Natural killer cell treated with Interleukin-12 subunit alpha and Interleukin-12 subunit beta and Interleukin-15 and Interleukin-18, amount 100 ng/mL, for 72 hours (primary cell): ENCODE measurements at regions not wholly inside any gene's neighbourhood (a gene's known extent, or its start where the extent isn't known, plus 50 kb on each side); places are given as distances from the start of the nearest gene placed in this dataset.

Experiments
- ATAC-seq, 2 donors: fragments of 150-1000 bp; cut with Tn5 transposase in 1 of 2; sonication (Bioruptor Pico), chemical (Tn5 transposase) in 1 of 2; 2 replicates each; pipeline ENCODE4 v1.10.0; 2021
- DNase-seq: peaks from one replicate; pipeline ENCODE4 v3.0.0; 2022; ENCODE audit warnings: low spot score
- H3K27ac Mint-ChIP-seq, 2 donors: 1 replicate in 1 of 2; 2 replicates in 1 of 2; pipeline ENCODE4 v1.8.0; 2022; ENCODE audit warnings: mixed read lengths in 2 of 2, mild to moderate bottlenecking in 1 of 2, moderate library complexity in 1 of 2
- H3K27me3 Mint-ChIP-seq, 2 donors: 1 replicate in 1 of 2; 2 replicates in 1 of 2; pipeline ENCODE4 v1.8.0; 2022; ENCODE audit warnings: mixed read lengths in 2 of 2
- H3K36me3 Mint-ChIP-seq: one replicate; pipeline ENCODE4 v1.8.0; 2022; ENCODE audit warnings: mixed read lengths
- H3K4me1 Mint-ChIP-seq, 2 donors: 1 replicate in 1 of 2; 2 replicates in 1 of 2; pipeline ENCODE4 v1.8.0; 2022; ENCODE audit warnings: low read depth in 2 of 2, mixed read lengths in 2 of 2, mild to moderate bottlenecking in 1 of 2
- H3K4me3 Mint-ChIP-seq: one replicate; pipeline ENCODE4 v1.8.0; 2022; ENCODE audit warnings: mixed read lengths
- H3K9me3 Mint-ChIP-seq: 2 replicates; pipeline ENCODE4 v1.8.0; 2022; ENCODE audit warnings: mixed read lengths

GRCh38 chr4:58564695-58565475, 1454.7 kb upstream of the IGFBP7 start:
- Mint-ChIP-seq H3K36me3 (peaks cover 4% of the 10 kb centered on the region), H3K4me3 (no peak overlapping the region), H3K4me1 (no peaks in the 10 kb centered on the region), H3K27me3 (no peaks in the 10 kb centered on the region), H3K9me3 (peaks cover 15% of the 10 kb centered on the region), H3K27ac (no peak overlapping the region)
- DNase-seq (no peak), ATAC-seq (no peak)

DNA sequence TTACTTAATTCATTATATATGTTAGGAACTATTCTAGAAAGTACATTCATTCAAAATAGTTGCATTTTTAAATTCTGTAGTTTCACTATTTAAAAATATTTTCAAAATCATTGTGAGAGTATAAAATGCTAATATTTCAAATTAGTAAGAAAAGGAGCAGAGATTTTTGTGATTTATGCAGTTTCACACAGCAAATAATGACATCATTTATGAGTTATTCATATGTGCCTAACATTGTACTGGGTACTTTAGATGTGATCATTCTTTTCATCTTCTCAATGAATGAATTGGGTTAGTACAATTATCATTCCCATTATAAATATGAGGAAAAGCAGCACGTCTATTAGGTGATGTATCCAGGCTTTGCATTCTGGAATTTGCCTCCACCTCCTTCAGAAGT, 1451.0 kb upstream of the IGFBP7 start:
- no peaks in the 10 kb centered on the region for H3K27me3 Mint-ChIP-seq
- no peak overlapping the region for H3K4me3 Mint-ChIP-seq
- DNase-seq, result no peak
- H3K4me1 Mint-ChIP-seq, result no peaks in the 10 kb centered on the region
- H3K9me3 Mint-ChIP-seq, result peaks cover 14% of the 10 kb centered on the region
- H3K27ac Mint-ChIP-seq, result no peak overlapping the region
- peaks cover 8% of the 10 kb centered on the region for H3K36me3 Mint-ChIP-seq
- ATAC-seq, result no peak

GRCh38 chr4:58560736-58561135, 1450.6 kb upstream of the IGFBP7 start:
- Mint-ChIP-seq H3K4me3 (no peak overlapping the region), H3K27ac (no peak overlapping the region), H3K36me3 (peaks cover 8% of the 10 kb centered on the region), H3K4me1 (no peaks in the 10 kb centered on the region), H3K9me3 (peaks cover 12% of the 10 kb centered on the region), H3K27me3 (no peaks in the 10 kb centered on the region)
- no peak for DNase-seq
- ATAC-seq, result no peak

GRCh38 chr4:58553679-58554078, 1443.5 kb upstream of the IGFBP7 start:
- Mint-ChIP-seq H3K27me3 (no peaks in the 10 kb centered on the region), H3K4me3 (no peak overlapping the region), H3K36me3 (peaks cover 4% of the 10 kb centered on the region), H3K4me1 (no peaks in the 10 kb centered on the region), H3K27ac (no peak overlapping the region), H3K9me3 (peaks cover 9% of the 10 kb centered on the region)
- ATAC-seq (no peak), DNase-seq (no peak)

DNA sequence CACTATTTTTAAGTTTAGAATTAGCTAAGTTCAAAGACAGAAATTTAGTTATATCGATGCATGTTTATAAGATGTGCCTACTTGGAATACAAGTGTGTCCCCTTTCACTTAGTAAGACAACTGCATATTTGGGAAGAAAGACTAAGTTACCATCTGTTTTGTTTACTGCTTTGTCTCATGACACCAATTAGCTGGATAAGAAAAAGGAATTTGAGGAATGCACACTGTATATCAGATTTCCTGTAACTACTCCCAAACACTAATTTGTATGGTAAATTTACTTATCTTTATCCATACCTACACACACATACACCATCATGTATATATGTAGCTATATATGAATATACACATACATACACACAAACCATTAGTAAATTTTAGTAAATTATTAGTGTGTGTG, 1442.8 kb upstream of the IGFBP7 start:
- Mint-ChIP-seq H3K4me1 (no peaks in the 10 kb centered on the region), H3K27me3 (no peaks in the 10 kb centered on the region), H3K4me3 (no peak overlapping the region), H3K27ac (no peak overlapping the region), H3K9me3 (peaks cover 9% of the 10 kb centered on the region), H3K36me3 (peaks cover 4% of the 10 kb centered on the region)
- no peak for DNase-seq
- no peak for ATAC-seq

DNA sequence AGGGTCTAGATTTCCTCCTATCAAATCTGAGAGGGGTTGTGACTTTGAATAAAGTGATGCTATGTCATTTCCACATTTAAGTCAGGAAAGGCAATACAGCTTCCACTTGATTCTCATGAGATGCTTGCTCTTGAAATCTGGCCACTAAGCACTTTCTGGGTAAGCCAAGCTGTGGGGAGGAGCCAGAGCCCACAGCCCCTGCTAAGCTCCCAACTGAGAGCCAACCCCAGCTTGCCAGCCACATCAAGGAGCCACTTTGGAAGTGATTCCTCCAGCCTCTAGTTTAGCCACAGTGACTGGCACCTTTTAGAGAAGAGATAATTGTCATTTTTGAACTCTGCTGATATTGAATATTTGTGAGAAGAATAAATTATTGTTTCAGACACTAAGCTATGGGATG, 1441.5 kb upstream of the IGFBP7 start:
- H3K27ac Mint-ChIP-seq, result no peak overlapping the region
- no peaks in the 10 kb centered on the region for H3K4me1 Mint-ChIP-seq
- H3K36me3 Mint-ChIP-seq, result peaks cover 3% of the 10 kb centered on the region
- H3K9me3 Mint-ChIP-seq, result peaks cover 9% of the 10 kb centered on the region
- H3K4me3 Mint-ChIP-seq, result no peak overlapping the region
- DNase-seq (no peak), ATAC-seq (no peak)
- H3K27me3 Mint-ChIP-seq, result no peaks in the 10 kb centered on the region

DNA sequence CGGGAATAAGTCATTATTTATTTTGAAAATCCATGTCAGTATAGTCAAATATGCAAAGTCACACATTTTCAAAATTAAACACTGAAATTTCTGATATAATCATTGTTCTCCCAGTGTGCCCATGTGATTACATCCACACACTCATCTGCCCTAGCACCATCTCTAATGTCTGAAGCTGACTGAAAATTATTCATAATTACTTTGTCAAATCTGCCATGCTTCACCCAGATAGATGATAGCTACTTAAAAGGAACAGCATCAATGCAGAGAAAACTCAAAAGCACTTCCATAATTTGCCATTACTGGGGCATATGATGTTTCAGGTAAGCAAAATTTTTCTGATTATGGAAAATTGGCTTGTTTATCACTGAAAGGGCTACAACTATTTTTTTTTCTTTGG, 1433.3 kb upstream of the IGFBP7 start:
- Mint-ChIP-seq H3K4me1 (no peaks in the 10 kb centered on the region), H3K4me3 (no peak overlapping the region), H3K27me3 (no peaks in the 10 kb centered on the region), H3K9me3 (peaks cover 13% of the 10 kb centered on the region), H3K36me3 (no peaks in the 10 kb centered on the region), H3K27ac (no peak overlapping the region)
- no peak for DNase-seq
- no peak for ATAC-seq

DNA sequence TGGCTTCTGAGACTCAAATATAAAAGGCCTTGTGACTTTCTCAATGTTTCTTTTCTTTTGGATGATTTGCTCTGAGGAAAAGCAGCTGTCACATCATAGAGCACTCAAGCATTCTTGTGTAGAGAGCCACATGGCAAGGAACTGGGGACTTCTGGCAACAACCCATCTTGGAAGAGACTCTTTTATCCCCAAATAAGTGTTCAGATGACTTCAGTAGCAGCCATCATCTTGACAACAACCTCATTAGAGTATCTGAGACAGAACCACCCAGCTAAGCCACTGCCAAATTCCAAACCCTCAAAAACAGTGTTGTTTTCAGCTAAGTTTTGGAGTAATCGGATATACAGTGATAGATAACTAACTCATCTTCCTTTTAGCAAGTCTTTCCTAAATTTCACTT, 1431.7 kb upstream of the IGFBP7 start:
- Mint-ChIP-seq H3K36me3 (no peaks in the 10 kb centered on the region), H3K4me1 (no peaks in the 10 kb centered on the region), H3K4me3 (no peak overlapping the region), H3K27ac (no peak overlapping the region), H3K9me3 (peaks cover 13% of the 10 kb centered on the region), H3K27me3 (no peaks in the 10 kb centered on the region)
- ATAC-seq (no peak), DNase-seq (no peak)

- no peak for DNase-seq
- Mint-ChIP-seq H3K4me3 (no peak overlapping the region), H3K27me3 (no peaks in the 10 kb centered on the region), H3K36me3 (no peaks in the 10 kb centered on the region), H3K27ac (no peak overlapping the region), H3K4me1 (no peaks in the 10 kb centered on the region), H3K9me3 (peaks cover 15% of the 10 kb centered on the region)
- ATAC-seq, result no peak
Observed at GRCh38 chr4:58522765-58523382, 1412.7 kb upstream of the IGFBP7 start.

DNA sequence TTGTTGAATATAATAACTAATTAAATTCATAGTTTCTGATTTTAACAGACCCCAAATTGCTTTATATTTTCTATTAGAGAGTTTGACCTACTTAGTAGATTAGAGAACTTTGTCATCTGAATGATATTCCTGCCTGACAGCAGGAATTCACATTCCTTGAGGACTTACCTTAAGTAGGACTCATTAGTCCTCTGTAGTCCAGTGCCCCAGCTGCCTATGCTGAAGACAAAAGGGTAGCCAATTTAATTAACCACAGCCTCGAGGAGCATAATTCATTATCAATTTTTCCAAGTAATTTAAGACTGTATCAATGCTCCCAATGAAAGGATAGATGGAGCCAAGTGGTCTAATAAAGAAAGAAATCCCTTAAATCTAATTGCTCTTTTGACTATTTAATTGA, 1405.0 kb upstream of the IGFBP7 start:
- H3K36me3 Mint-ChIP-seq, result no peaks in the 10 kb centered on the region
- H3K4me3 Mint-ChIP-seq, result no peak overlapping the region
- peaks cover 10% of the 10 kb centered on the region for H3K9me3 Mint-ChIP-seq
- no peaks in the 10 kb centered on the region for H3K4me1 Mint-ChIP-seq
- ATAC-seq (no peak), DNase-seq (no peak)
- H3K27ac Mint-ChIP-seq, result no peak overlapping the region
- no peaks in the 10 kb centered on the region for H3K27me3 Mint-ChIP-seq

GRCh38 chr4:58514299-58514698, 1404.1 kb upstream of the IGFBP7 start:
- Mint-ChIP-seq H3K36me3 (no peaks in the 10 kb centered on the region), H3K27me3 (no peaks in the 10 kb centered on the region), H3K27ac (no peak overlapping the region), H3K9me3 (peaks cover 10% of the 10 kb centered on the region), H3K4me3 (no peak overlapping the region), H3K4me1 (no peaks in the 10 kb centered on the region)
- DNase-seq (no peak), ATAC-seq (no peak)

GRCh38 chr4:58510652-58511051, 1400.5 kb upstream of the IGFBP7 start:
- DNase-seq (no peak), ATAC-seq (no peak)
- Mint-ChIP-seq H3K4me3 (no peak overlapping the region), H3K27me3 (no peaks in the 10 kb centered on the region), H3K9me3 (peaks cover 10% of the 10 kb centered on the region), H3K4me1 (no peaks in the 10 kb centered on the region), H3K27ac (no peak overlapping the region), H3K36me3 (no peaks in the 10 kb centered on the region)

DNA sequence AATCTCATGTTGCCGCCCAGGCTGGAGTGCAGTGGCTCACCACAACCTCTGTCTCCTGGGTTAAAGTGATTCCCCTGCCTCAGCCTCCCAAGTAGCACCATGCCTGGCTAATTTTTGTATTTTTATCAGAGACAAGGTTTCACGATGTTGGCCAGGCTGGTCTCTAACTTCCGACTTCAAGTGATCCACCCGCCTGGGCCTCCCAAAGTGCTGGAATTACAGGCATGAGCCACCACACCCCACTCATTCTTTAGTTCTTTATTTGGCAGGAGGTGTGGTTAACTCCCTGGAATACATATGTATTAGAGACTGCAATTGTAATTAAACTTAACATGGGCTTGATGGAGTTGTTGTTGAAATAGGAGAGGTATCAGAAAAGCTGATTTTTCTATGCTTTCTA, 1396.9 kb upstream of the IGFBP7 start:
- no peaks in the 10 kb centered on the region for H3K4me1 Mint-ChIP-seq
- DNase-seq (no peak), ATAC-seq (no peak)
- no peaks in the 10 kb centered on the region for H3K36me3 Mint-ChIP-seq
- no peak overlapping the region for H3K4me3 Mint-ChIP-seq
- H3K9me3 Mint-ChIP-seq, result peaks cover 9% of the 10 kb centered on the region
- H3K27me3 Mint-ChIP-seq, result no peaks in the 10 kb centered on the region
- H3K27ac Mint-ChIP-seq, result no peak overlapping the region

GRCh38 chr4:58502839-58503238, 1392.7 kb upstream of the IGFBP7 start:
- no peak overlapping the region for H3K27ac Mint-ChIP-seq
- ATAC-seq (no peak), DNase-seq (no peak)
- H3K4me1 Mint-ChIP-seq, result no peaks in the 10 kb centered on the region
- H3K9me3 Mint-ChIP-seq, result peaks cover 2% of the 10 kb centered on the region
- no peaks in the 10 kb centered on the region for H3K27me3 Mint-ChIP-seq
- H3K36me3 Mint-ChIP-seq, result no peaks in the 10 kb centered on the region
- no peak overlapping the region for H3K4me3 Mint-ChIP-seq

DNA sequence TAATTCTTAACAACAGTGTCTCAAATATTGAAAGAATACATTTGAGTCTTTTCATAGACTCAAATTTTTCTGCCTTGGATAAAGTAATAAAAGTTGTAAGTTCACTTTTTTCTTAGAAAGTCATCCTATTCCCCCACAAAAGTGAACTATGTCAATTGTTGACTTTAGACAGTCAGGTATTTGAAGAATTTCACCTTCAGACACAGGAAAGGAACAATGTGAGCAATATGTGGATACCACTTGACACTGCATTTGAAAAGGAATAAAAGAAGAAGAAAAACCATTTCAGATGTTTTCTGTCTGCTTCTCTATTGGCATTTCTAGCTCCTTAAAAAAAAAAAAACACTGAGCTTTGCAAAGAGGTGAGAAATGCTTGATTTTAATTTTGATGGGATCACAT, 1389.0 kb upstream of the IGFBP7 start:
- Mint-ChIP-seq H3K36me3 (peaks cover 6% of the 10 kb centered on the region), H3K9me3 (peaks cover 8% of the 10 kb centered on the region), H3K4me1 (no peaks in the 10 kb centered on the region), H3K27me3 (no peaks in the 10 kb centered on the region), H3K4me3 (no peak overlapping the region), H3K27ac (no peak overlapping the region)
- DNase-seq (no peak), ATAC-seq (no peak)
